Trophoblast cell (in vitro differentiated cells and primary cell): ENCODE measurements at regions not wholly inside any gene's neighbourhood (a gene's known extent, or its start where the extent isn't known, plus 50 kb on each side); places are given as distances from the start of the nearest gene placed in this dataset.

Experiments
- DNase-seq, 2 donors: peaks; one replicate each; pipeline ENCODE4 v3.0.0-alpha.2; 2016
- H2AFZ ChIP-seq: 2 replicates; pipeline ENCODE4 v1.6.1; 2013; ENCODE audit warnings: low read length, moderate library complexity, mild to moderate bottlenecking; ENCODE audit not compliant: insufficient read depth, poor library complexity
- H2AK5ac ChIP-seq: 2 replicates; pipeline ENCODE4 v1.6.1; 2013; ENCODE audit warnings: mild to moderate bottlenecking, low read length
- H2BK120ac ChIP-seq: 2 replicates; pipeline ENCODE4 v1.6.1; 2013; ENCODE audit warnings: low read length, mild to moderate bottlenecking, moderate library complexity; ENCODE audit not compliant: insufficient read depth, poor library complexity
- H2BK12ac ChIP-seq: 2 replicates; pipeline ENCODE4 v1.6.1; 2013; ENCODE audit warnings: mild to moderate bottlenecking, low read length, moderate library complexity
- H2BK5ac ChIP-seq: 2 replicates; pipeline ENCODE4 v1.6.1; 2013; ENCODE audit warnings: low read length, low read depth, moderate library complexity, mild to moderate bottlenecking; ENCODE audit not compliant: poor library complexity
- H3K14ac ChIP-seq: 2 replicates; pipeline ENCODE4 v1.6.1; 2013; ENCODE audit warnings: mild to moderate bottlenecking, low read length
- H3K18ac ChIP-seq: 2 replicates; pipeline ENCODE4 v1.6.1; 2013; ENCODE audit warnings: mild to moderate bottlenecking, low read length
- H3K23ac ChIP-seq: 2 replicates; pipeline ENCODE4 v1.6.1; 2013; ENCODE audit warnings: low read length
- H3K27ac ChIP-seq: 2 replicates; pipeline ENCODE4 v1.5.1; 2013; ENCODE audit warnings: low read depth, mild to moderate bottlenecking, inconsistent platforms, low read length, moderate library complexity
- H3K27me3 ChIP-seq: 2 replicates; pipeline ENCODE4 v1.6.1; 2013; ENCODE audit warnings: inconsistent platforms, mild to moderate bottlenecking, low read length, moderate library complexity; ENCODE audit not compliant: insufficient read depth
- H3K36me3 ChIP-seq, 2 experiments: 1 replicate in 1 of 2; 2 replicates in 1 of 2; pipeline ENCODE4 v1.6.1; 2013; ENCODE audit warnings: low read length in 2 of 2, mild to moderate bottlenecking in 2 of 2, moderate library complexity in 1 of 2; ENCODE audit not compliant: insufficient read depth in 2 of 2, control insufficient read depth in 1 of 2
- H3K4ac ChIP-seq: 2 replicates; pipeline ENCODE4 v1.6.1; 2013; ENCODE audit warnings: low read depth, mild to moderate bottlenecking, low read length, moderate library complexity
- H3K4me1 ChIP-seq, 2 experiments: 1 replicate in 1 of 2; 2 replicates in 1 of 2; pipeline ENCODE4 v1.6.1; 2013; ENCODE audit warnings: low read length in 2 of 2, mild to moderate bottlenecking in 2 of 2, moderate library complexity in 1 of 2; ENCODE audit not compliant: insufficient read depth in 2 of 2, control insufficient read depth in 1 of 2
- H3K4me2 ChIP-seq: 2 replicates; pipeline ENCODE4 v1.6.1; 2013; ENCODE audit warnings: inconsistent platforms, mild to moderate bottlenecking, low read length, moderate library complexity
- H3K4me3 ChIP-seq: 2 replicates; pipeline ENCODE4 v1.5.1; 2013; ENCODE audit warnings: mild to moderate bottlenecking, low read depth, low read length, inconsistent platforms
- H3K79me1 ChIP-seq: one replicate; pipeline ENCODE4 v1.6.1; 2013; ENCODE audit warnings: low read length
- H3K79me2 ChIP-seq: 2 replicates; pipeline ENCODE4 v1.6.1; 2013; ENCODE audit warnings: low read length, mild to moderate bottlenecking; ENCODE audit not compliant: control insufficient read depth, insufficient read depth, poor library complexity
- H3K9ac ChIP-seq: 2 replicates; pipeline ENCODE4 v1.6.1; 2013; ENCODE audit warnings: mild to moderate bottlenecking, low read length
- H3K9me3 ChIP-seq: 2 replicates; pipeline ENCODE4 v1.6.1; 2013; ENCODE audit warnings: low read depth, mild to moderate bottlenecking, control low read depth, inconsistent platforms, low read length; ENCODE audit not compliant: insufficient read depth
- H4K12ac ChIP-seq: 2 replicates; pipeline ENCODE4 v1.6.1; 2013; ENCODE audit warnings: low read depth, mild to moderate bottlenecking, low read length, moderate library complexity
- H4K8ac ChIP-seq: 2 replicates; pipeline ENCODE4 v1.6.1; 2013; ENCODE audit warnings: low read depth, mild to moderate bottlenecking, low read length, moderate library complexity
- H4K91ac ChIP-seq: one replicate; pipeline ENCODE4 v1.6.1; 2013; ENCODE audit warnings: low read depth, mild to moderate bottlenecking, low read length, moderate library complexity
- WGBS: extraction: QIAGEN DNeasy Blood & Tissue Kit; methylation state at CpG from one replicate; pipeline ENCODE4 v1.1.7; 2013; ENCODE audit warnings: missing lambda C conversion rate; ENCODE audit not compliant: insufficient read length, insufficient coverage; ENCODE audit errors: extremely low coverage; 5-methylcytosine and 5-hydroxymethylcytosine counted together

- H3K27ac ChIP-seq = no peak overlapping the region
- no peak overlapping the region for H3K23ac ChIP-seq
- H4K12ac ChIP-seq = no peak overlapping the region
- no peak overlapping the region for H2AK5ac ChIP-seq
- no peaks in the 10 kb centered on the region for H3K4me1 ChIP-seq
- H4K8ac ChIP-seq = no peak overlapping the region
- no peak overlapping the region for H3K18ac ChIP-seq
- H3K36me3 ChIP-seq = no peaks in the 10 kb centered on the region
- WGBS = no CpG with 5 or more reads among the region's 2 CpGs
- no peak overlapping the region for H3K14ac ChIP-seq
- DNase-seq = peak in 1 of 2 donors; percentile 48
- no peaks in the 10 kb centered on the region for H3K9me3 ChIP-seq
- H3K9ac ChIP-seq = no peak overlapping the region
- no peak overlapping the region for H2AFZ ChIP-seq
- no peak overlapping the region for H3K4me2 ChIP-seq
- H3K79me1 ChIP-seq = peaks cover 8% of the 10 kb centered on the region
- H3K4ac ChIP-seq = no peak overlapping the region
- no peak overlapping the region for H2BK120ac ChIP-seq
- H3K4me3 ChIP-seq = no peak overlapping the region
- H4K91ac ChIP-seq = no peak overlapping the region
- H2BK5ac ChIP-seq = no peak overlapping the region
- H3K27me3 ChIP-seq = no peaks in the 10 kb centered on the region
- H3K79me2 ChIP-seq = no peaks in the 10 kb centered on the region
- H2BK12ac ChIP-seq = peak overlapping the region; percentile 71
Measured at GRCh38 chr9:79222483-79222882, 349.3 kb upstream of the TLE4 start.

GRCh38 chr9:79224672-79225433 lies 346.9 kb upstream of the TLE4 start:
- no peak overlapping the region for H3K27ac ChIP-seq
- no peaks in the 10 kb centered on the region for H3K36me3 ChIP-seq
- no CpG with 5 or more reads among the region's 3 CpGs for WGBS
- H3K4ac ChIP-seq = no peak overlapping the region
- no peak overlapping the region for H2AFZ ChIP-seq
- no peak overlapping the region for H2BK12ac ChIP-seq
- H3K4me2 ChIP-seq = no peak overlapping the region
- H3K9ac ChIP-seq = no peak overlapping the region
- no peak overlapping the region for H4K12ac ChIP-seq
- no peak overlapping the region for H3K18ac ChIP-seq
- no peak overlapping the region for H2BK120ac ChIP-seq
- H3K79me2 ChIP-seq = no peaks in the 10 kb centered on the region
- no peak overlapping the region for H4K8ac ChIP-seq
- no peaks in the 10 kb centered on the region for H3K9me3 ChIP-seq
- H2BK5ac ChIP-seq = no peak overlapping the region
- H3K4me1 ChIP-seq = no peaks in the 10 kb centered on the region
- no peak overlapping the region for H4K91ac ChIP-seq
- H3K4me3 ChIP-seq = no peak overlapping the region
- peak; percentile 68 to 92 for DNase-seq
- no peak overlapping the region for H3K23ac ChIP-seq
- peaks cover 8% of the 10 kb centered on the region for H3K79me1 ChIP-seq
- H3K27me3 ChIP-seq = no peaks in the 10 kb centered on the region
- no peak overlapping the region for H3K14ac ChIP-seq
- H2AK5ac ChIP-seq = no peak overlapping the region

GRCh38 chr9:79233542-79233941 lies 338.2 kb upstream of the TLE4 start:
- Histone ChIP-seq H2BK12ac (no peak overlapping the region), H2BK120ac (no peak overlapping the region), H3K9ac (no peak overlapping the region), H3K23ac (no peak overlapping the region), H4K8ac (no peak overlapping the region), H4K91ac (no peak overlapping the region), H2AK5ac (no peak overlapping the region), H3K4ac (no peak overlapping the region), H3K79me1 (no peaks in the 10 kb centered on the region), H3K4me3 (no peak overlapping the region), H3K27ac (no peak overlapping the region), H4K12ac (no peak overlapping the region), H2AFZ (no peak overlapping the region), H3K79me2 (no peaks in the 10 kb centered on the region), H3K9me3 (no peaks in the 10 kb centered on the region), H2BK5ac (no peak overlapping the region), H3K4me2 (no peak overlapping the region), H3K18ac (no peak overlapping the region), H3K4me1 (no peaks in the 10 kb centered on the region), H3K27me3 (no peaks in the 10 kb centered on the region), H3K14ac (no peak overlapping the region), H3K36me3 (no peaks in the 10 kb centered on the region)
- DNase-seq = peak; percentile 29 to 75
- WGBS = no CpG with 5 or more reads among the region's 2 CpGs

- H3K9ac ChIP-seq = no peak overlapping the region
- no peak for DNase-seq
- no peak overlapping the region for H3K23ac ChIP-seq
- H2BK12ac ChIP-seq = no peak overlapping the region
- H3K18ac ChIP-seq = no peak overlapping the region
- H3K4ac ChIP-seq = no peak overlapping the region
- H4K8ac ChIP-seq = no peak overlapping the region
- H2AK5ac ChIP-seq = no peak overlapping the region
- H3K27me3 ChIP-seq = no peaks in the 10 kb centered on the region
- H3K36me3 ChIP-seq = no peaks in the 10 kb centered on the region
- H3K27ac ChIP-seq = no peak overlapping the region
- no peak overlapping the region for H2AFZ ChIP-seq
- no peak overlapping the region for H3K4me3 ChIP-seq
- H3K79me2 ChIP-seq = no peaks in the 10 kb centered on the region
- no peak overlapping the region for H4K12ac ChIP-seq
- no peaks in the 10 kb centered on the region for H3K4me1 ChIP-seq
- no peaks in the 10 kb centered on the region for H3K79me1 ChIP-seq
- H2BK120ac ChIP-seq = no peak overlapping the region
- no peak overlapping the region for H3K4me2 ChIP-seq
- no peaks in the 10 kb centered on the region for H3K9me3 ChIP-seq
- H2BK5ac ChIP-seq = no peak overlapping the region
- no CpG with 5 or more reads among the region's 2 CpGs for WGBS
- no peak overlapping the region for H3K14ac ChIP-seq
- H4K91ac ChIP-seq = no peak overlapping the region
Measured at GRCh38 chr9:79236466-79236865, 335.3 kb upstream of the TLE4 start.
